MM.1S (cell line): ENCODE measurements at regions not wholly inside any gene's neighbourhood (a gene's known extent, or its start where the extent isn't known, plus 50 kb on each side); places are given as distances from the start of the nearest gene placed in this dataset.

Source experiments
- CTCF ChIP-seq: fragments of 300-600 bp; sonication (generic); IDR thresholded peaks from 2 replicates; pipeline ENCODE4 v1.5.1; 2016; ENCODE audit warnings: antibody characterized with exemption, low read length, mixed read lengths
- EZH2 ChIP-seq: fragments of 300-600 bp; sonication (generic); optimal IDR thresholded peaks from 2 replicates; pipeline ENCODE3; 2017; ENCODE audit warnings: low read depth, mild to moderate bottlenecking, antibody characterized with exemption, low read length, mixed read lengths
- EZH2phosphoT487 ChIP-seq: fragments of 300-600 bp; sonication (generic); IDR thresholded peaks from 2 replicates; pipeline ENCODE4 v1.6.1; 2018; ENCODE audit warnings: antibody characterized with exemption, low read length

GRCh38 chr3:162092751-162093150 is 596.1 kb downstream of the OTOL1 start:
- TF ChIP-seq CTCF (no peak), EZH2 (no peak), EZH2phosphoT487 (no peak)
